ENCODE measurements at regions not wholly inside any gene's neighbourhood (a gene's known extent, or its start where the extent isn't known, plus 50 kb on each side); places are given as distances from the start of the nearest gene placed in this dataset.
"Not testable (repeated sequence)": the region's sequence is repeated elsewhere in the genome, so short reads cannot be mapped to it uniquely, and the experiment has no call there.

DNA sequence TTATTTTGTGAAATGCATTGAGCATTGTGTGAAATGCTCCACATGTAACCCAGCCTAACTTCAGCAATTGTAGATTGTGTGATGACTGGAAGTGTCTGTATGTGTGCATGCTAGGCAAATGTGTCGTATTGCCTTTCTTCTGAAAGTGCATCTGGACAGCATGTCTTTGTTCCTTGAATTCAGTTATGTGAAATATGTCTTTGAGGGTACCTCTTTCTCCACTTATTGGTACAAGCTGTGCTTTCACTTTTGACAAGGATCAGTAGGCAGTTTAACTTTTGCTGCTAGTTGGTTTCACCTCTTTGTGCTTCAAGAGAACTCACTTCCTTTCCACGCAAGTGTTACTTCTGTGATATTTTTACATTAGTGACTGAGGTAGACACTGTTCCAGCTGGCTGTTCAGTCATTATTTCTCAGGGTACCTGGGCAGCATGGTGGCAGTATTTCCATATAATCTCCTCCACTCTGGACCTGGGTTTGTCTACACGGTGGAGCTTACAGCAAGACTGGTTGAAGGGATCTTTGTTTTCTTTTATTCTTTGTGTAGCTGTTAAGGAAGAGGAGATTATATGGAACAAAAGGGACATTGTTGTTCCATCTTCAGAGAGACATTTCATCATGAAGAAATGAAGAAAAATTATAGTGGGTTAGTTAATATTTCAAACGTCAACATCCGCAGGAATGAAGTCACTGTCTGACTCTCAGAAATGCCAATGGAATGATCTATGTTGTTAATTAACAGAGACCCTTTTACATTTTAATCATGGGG lies 175.4 kb downstream of the UTRN start:
- H3K27ac ChIP-seq, result no peak overlapping the region
- TF ChIP-seq, protein P1, sequence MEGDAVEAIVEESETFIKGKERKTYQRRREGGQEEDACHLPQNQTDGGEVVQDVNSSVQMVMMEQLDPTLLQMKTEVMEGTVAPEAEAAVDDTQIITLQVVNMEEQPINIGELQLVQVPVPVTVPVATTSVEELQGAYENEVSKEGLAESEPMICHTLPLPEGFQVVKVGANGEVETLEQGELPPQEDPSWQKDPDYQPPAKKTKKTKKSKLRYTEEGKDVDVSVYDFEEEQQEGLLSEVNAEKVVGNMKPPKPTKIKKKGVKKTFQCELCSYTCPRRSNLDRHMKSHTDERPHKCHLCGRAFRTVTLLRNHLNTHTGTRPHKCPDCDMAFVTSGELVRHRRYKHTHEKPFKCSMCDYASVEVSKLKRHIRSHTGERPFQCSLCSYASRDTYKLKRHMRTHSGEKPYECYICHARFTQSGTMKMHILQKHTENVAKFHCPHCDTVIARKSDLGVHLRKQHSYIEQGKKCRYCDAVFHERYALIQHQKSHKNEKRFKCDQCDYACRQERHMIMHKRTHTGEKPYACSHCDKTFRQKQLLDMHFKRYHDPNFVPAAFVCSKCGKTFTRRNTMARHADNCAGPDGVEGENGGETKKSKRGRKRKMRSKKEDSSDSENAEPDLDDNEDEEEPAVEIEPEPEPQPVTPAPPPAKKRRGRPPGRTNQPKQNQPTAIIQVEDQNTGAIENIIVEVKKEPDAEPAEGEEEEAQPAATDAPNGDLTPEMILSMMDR (IDR thresholded peaks at IDR 0.05), result no peak
- TF ChIP-seq ZFX (IDR thresholded peaks at IDR 0.05; ENCODE audit: borderline replicate concordance), result no peak

DNA sequence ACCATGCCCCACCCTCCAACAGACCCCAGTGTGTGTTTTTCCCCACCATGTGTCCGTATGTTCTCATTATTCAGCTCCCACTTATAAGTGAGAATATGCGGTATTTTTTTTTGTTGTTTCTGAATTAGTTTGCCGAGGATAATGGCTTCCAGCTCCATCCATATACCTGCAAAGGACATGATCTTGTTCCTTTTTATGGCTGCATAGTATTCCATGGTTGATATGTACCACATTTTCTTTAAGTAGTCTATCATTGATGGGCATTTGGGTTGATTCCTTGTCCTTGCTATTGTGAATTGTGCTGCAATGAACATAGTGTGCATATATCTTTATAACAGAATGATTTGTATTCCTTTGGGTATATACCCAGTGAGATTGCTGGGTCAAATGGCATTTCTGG lies 176.9 kb downstream of the UTRN start:
- H3K27ac ChIP-seq, result no peak overlapping the region
- TF ChIP-seq, protein P1 (IDR thresholded peaks at IDR 0.05), result no peak
- TF ChIP-seq ZFX (IDR thresholded peaks at IDR 0.05; ENCODE audit: borderline replicate concordance), result no peak

GRCh38 chr6:144466716-144467115 lies 181.6 kb downstream of the UTRN start:
- TF ChIP-seq, protein P1 (IDR thresholded peaks at IDR 0.05), result no peak
- no peak for TF ChIP-seq ZFX (IDR thresholded peaks at IDR 0.05; ENCODE audit: borderline replicate concordance)
- H3K27ac ChIP-seq, result no peak overlapping the region

- no peak for TF ChIP-seq ZFX (IDR thresholded peaks at IDR 0.05; ENCODE audit: borderline replicate concordance)
- TF ChIP-seq, protein P1 (IDR thresholded peaks at IDR 0.05), result no peak
- no peak overlapping the region for H3K27ac ChIP-seq
These were observed 182.1 kb downstream of the UTRN start for GRCh38 chr6:144467172-144467762.

DNA sequence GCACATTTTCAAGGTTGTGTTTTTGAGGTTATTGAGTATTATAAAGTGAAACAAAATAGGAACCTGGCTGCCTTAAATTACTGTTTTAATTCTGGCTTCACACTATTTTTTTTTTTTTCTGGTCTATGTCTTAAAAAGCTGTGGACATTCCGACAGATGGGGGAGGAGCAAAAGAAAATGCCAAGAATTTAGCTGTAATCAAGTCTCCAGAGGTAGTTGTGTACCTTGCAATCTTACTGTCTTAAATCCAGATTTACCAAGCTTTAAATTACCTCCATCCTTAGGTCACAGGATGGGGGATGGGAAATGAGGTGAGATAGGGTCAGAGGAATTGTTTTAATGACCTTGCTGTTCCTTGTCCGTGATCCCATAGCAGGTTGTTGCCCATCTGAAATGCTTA lies 182.8 kb downstream of the UTRN start:
- TF ChIP-seq ZFX (IDR thresholded peaks at IDR 0.05; ENCODE audit: borderline replicate concordance), result no peak
- TF ChIP-seq, protein P1 (IDR thresholded peaks at IDR 0.05), result no peak
- no peak overlapping the region for H3K27ac ChIP-seq

DNA sequence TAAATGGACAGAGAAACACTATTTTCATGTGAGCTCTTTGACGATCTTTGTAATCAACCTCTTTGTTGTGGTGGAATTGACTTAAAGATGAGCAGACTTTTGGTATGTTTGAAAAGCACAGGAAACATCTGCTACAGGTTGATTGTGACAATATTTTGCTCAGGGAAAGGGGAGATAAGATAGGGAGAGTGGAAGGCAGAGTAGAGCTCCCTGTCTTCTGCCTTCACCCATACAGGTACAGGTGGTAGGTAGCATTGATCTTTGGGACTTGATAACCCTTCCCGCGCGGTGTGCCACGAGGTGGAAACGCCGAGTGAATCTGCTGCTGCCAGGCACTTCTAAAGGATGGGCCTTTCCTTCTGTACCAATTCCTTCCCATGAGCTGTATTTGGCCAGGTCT lies 183.6 kb downstream of the UTRN start:
- TF ChIP-seq, protein P1 (IDR thresholded peaks at IDR 0.05), result no peak
- no peak overlapping the region for H3K27ac ChIP-seq

- no peak overlapping the region for H3K27ac ChIP-seq
- no peak for TF ChIP-seq ZFX (IDR thresholded peaks at IDR 0.05; ENCODE audit: borderline replicate concordance)
- TF ChIP-seq, protein P1 (IDR thresholded peaks at IDR 0.05), result no peak
These were observed 184.0 kb downstream of the UTRN start for GRCh38 chr6:144469144-144469575.

DNA sequence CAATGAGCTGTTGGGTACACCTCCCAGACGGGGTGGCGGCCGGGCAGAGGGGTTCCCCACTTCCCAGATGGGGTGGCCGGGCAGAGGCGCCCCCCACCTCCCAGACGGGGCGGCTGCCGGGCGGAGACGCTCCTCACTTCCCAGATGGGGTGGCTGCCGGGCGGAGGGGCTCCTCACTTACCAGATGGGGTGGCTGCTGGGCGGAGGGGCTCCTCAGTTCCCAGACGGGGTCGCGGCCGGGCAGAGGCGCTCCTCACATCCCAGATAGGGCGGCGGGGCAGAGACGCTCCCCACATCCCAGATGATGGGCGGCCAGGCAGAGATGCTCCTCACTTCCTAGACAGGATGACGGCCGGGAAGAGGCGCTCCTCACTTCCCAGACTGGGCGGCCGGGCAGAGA lies 185.1 kb downstream of the UTRN start:
- H3K27ac ChIP-seq, result not testable (repeated sequence)

All from 22Rv1 (cell line).